ENCODE measurements at regions not wholly inside any gene's neighbourhood (a gene's known extent, or its start where the extent isn't known, plus 50 kb on each side); places are given as distances from the start of the nearest gene placed in this dataset.

- no peak overlapping the region for H3K9ac ChIP-seq (ENCODE audit: low read depth, low read length)
- no peaks in the 10 kb centered on the region for H3K4me1 ChIP-seq (ENCODE audit: insufficient read depth, low read length)
- H3K36me3 ChIP-seq (ENCODE audit: insufficient read depth, low read length), result no peaks in the 10 kb centered on the region; the same call in 1 of the 2 replicates
- H3K9me3 ChIP-seq (ENCODE audit: control insufficient read depth, insufficient read depth, low read length), result peaks cover 16% of the 10 kb centered on the region
These were observed 119.3 kb upstream of the DAZL start for GRCh38 chr3:16724487-16724886.

- Histone ChIP-seq H3K9me3 (ENCODE audit: control insufficient read depth, insufficient read depth, low read length) (peaks cover 16% of the 10 kb centered on the region), H3K4me1 (ENCODE audit: insufficient read depth, low read length) (no peaks in the 10 kb centered on the region), H3K9ac (ENCODE audit: low read depth, low read length) (no peak overlapping the region), H3K36me3 (ENCODE audit: insufficient read depth, low read length) (no peaks in the 10 kb centered on the region; the same call in 1 of the 2 replicates)
These were observed 120.7 kb upstream of the DAZL start for GRCh38 chr3:16725972-16726371.

GRCh38 chr3:16728770-16729745, 123.8 kb upstream of the DAZL start:
- Histone ChIP-seq H3K36me3 (ENCODE audit: insufficient read depth, low read length) (no peaks in the 10 kb centered on the region; the same call in 1 of the 2 replicates), H3K9me3 (ENCODE audit: control insufficient read depth, insufficient read depth, low read length) (peaks cover 16% of the 10 kb centered on the region), H3K9ac (ENCODE audit: low read depth, low read length) (no peak overlapping the region), H3K4me1 (ENCODE audit: insufficient read depth, low read length) (no peaks in the 10 kb centered on the region)

- Histone ChIP-seq H3K36me3 (ENCODE audit: insufficient read depth, low read length) (no peaks in the 10 kb centered on the region), H3K9ac (ENCODE audit: low read depth, low read length) (no peak overlapping the region), H3K9me3 (ENCODE audit: control insufficient read depth, insufficient read depth, low read length) (peaks cover 22% of the 10 kb centered on the region; the same call in 1 of the 2 replicates), H3K4me1 (ENCODE audit: insufficient read depth, low read length) (no peaks in the 10 kb centered on the region)
These were observed 133.2 kb upstream of the DAZL start for GRCh38 chr3:16738451-16738850.

GRCh38 chr3:16739541-16740105, 134.4 kb upstream of the DAZL start:
- no peaks in the 10 kb centered on the region for H3K36me3 ChIP-seq (ENCODE audit: insufficient read depth, low read length)
- H3K9ac ChIP-seq (ENCODE audit: low read depth, low read length), result no peak overlapping the region
- no peaks in the 10 kb centered on the region for H3K4me1 ChIP-seq (ENCODE audit: insufficient read depth, low read length)
- peaks cover 22% of the 10 kb centered on the region; the same call in 1 of the 2 replicates for H3K9me3 ChIP-seq (ENCODE audit: control insufficient read depth, insufficient read depth, low read length)

- no peak overlapping the region for H3K9ac ChIP-seq (ENCODE audit: low read depth, low read length)
- no peaks in the 10 kb centered on the region for H3K36me3 ChIP-seq (ENCODE audit: insufficient read depth, low read length)
- peaks cover 22% of the 10 kb centered on the region; the same call in 1 of the 2 replicates for H3K9me3 ChIP-seq (ENCODE audit: control insufficient read depth, insufficient read depth, low read length)
- H3K4me1 ChIP-seq (ENCODE audit: insufficient read depth, low read length), result no peaks in the 10 kb centered on the region
These were observed 135.3 kb upstream of the DAZL start for GRCh38 chr3:16740515-16740914.

GRCh38 chr3:16741103-16741758, 136.0 kb upstream of the DAZL start:
- Histone ChIP-seq H3K4me1 (ENCODE audit: insufficient read depth, low read length) (no peaks in the 10 kb centered on the region), H3K9me3 (ENCODE audit: control insufficient read depth, insufficient read depth, low read length) (peaks cover 22% of the 10 kb centered on the region; the same call in 1 of the 2 replicates), H3K36me3 (ENCODE audit: insufficient read depth, low read length) (no peaks in the 10 kb centered on the region), H3K9ac (ENCODE audit: low read depth, low read length) (no peak overlapping the region)

GRCh38 chr3:16741890-16742289, 136.7 kb upstream of the DAZL start:
- Histone ChIP-seq H3K36me3 (ENCODE audit: insufficient read depth, low read length) (no peaks in the 10 kb centered on the region), H3K9ac (ENCODE audit: low read depth, low read length) (no peak overlapping the region), H3K9me3 (ENCODE audit: control insufficient read depth, insufficient read depth, low read length) (peaks cover 22% of the 10 kb centered on the region; the same call in 1 of the 2 replicates), H3K4me1 (ENCODE audit: insufficient read depth, low read length) (no peaks in the 10 kb centered on the region)

GRCh38 chr3:16743276-16743675, 138.1 kb upstream of the DAZL start:
- Histone ChIP-seq H3K4me1 (ENCODE audit: insufficient read depth, low read length) (no peaks in the 10 kb centered on the region), H3K36me3 (ENCODE audit: insufficient read depth, low read length) (no peaks in the 10 kb centered on the region), H3K9me3 (ENCODE audit: control insufficient read depth, insufficient read depth, low read length) (peaks cover 22% of the 10 kb centered on the region; the same call in 1 of the 2 replicates), H3K9ac (ENCODE audit: low read depth, low read length) (no peak overlapping the region)

- Histone ChIP-seq H3K9me3 (ENCODE audit: control insufficient read depth, insufficient read depth, low read length) (no peaks in the 10 kb centered on the region), H3K4me1 (ENCODE audit: insufficient read depth, low read length) (no peaks in the 10 kb centered on the region), H3K9ac (ENCODE audit: low read depth, low read length) (no peak overlapping the region), H3K36me3 (ENCODE audit: insufficient read depth, low read length) (no peaks in the 10 kb centered on the region)
These were observed 125.4 kb upstream of the PLCL2 start for GRCh38 chr3:16759227-16759903.

GRCh38 chr3:16761571-16761970, 123.2 kb upstream of the PLCL2 start:
- peaks cover 6% of the 10 kb centered on the region; the same call in 1 of the 2 replicates for H3K4me1 ChIP-seq (ENCODE audit: insufficient read depth, low read length)
- no peak overlapping the region for H3K9ac ChIP-seq (ENCODE audit: low read depth, low read length)
- no peaks in the 10 kb centered on the region for H3K36me3 ChIP-seq (ENCODE audit: insufficient read depth, low read length)
- H3K9me3 ChIP-seq (ENCODE audit: control insufficient read depth, insufficient read depth, low read length), result no peaks in the 10 kb centered on the region

GRCh38 chr3:16765661-16766060, 119.1 kb upstream of the PLCL2 start:
- Histone ChIP-seq H3K36me3 (ENCODE audit: insufficient read depth, low read length) (no peaks in the 10 kb centered on the region), H3K9me3 (ENCODE audit: control insufficient read depth, insufficient read depth, low read length) (no peaks in the 10 kb centered on the region), H3K4me1 (ENCODE audit: insufficient read depth, low read length) (peaks cover 23% of the 10 kb centered on the region), H3K9ac (ENCODE audit: low read depth, low read length) (no peak overlapping the region)

GRCh38 chr3:16767006-16767405, 117.7 kb upstream of the PLCL2 start:
- no peak overlapping the region for H3K9ac ChIP-seq (ENCODE audit: low read depth, low read length)
- no peaks in the 10 kb centered on the region for H3K9me3 ChIP-seq (ENCODE audit: control insufficient read depth, insufficient read depth, low read length)

GRCh38 chr3:16768014-16768413, 116.7 kb upstream of the PLCL2 start:
- H3K4me1 ChIP-seq (ENCODE audit: insufficient read depth, low read length), result peaks cover 23% of the 10 kb centered on the region
- H3K36me3 ChIP-seq (ENCODE audit: insufficient read depth, low read length), result no peaks in the 10 kb centered on the region
- no peak overlapping the region for H3K9ac ChIP-seq (ENCODE audit: low read depth, low read length)
- H3K9me3 ChIP-seq (ENCODE audit: control insufficient read depth, insufficient read depth, low read length), result no peaks in the 10 kb centered on the region

More at GRCh38 chr3:16767006-16767405, 117.7 kb upstream of the PLCL2 start:
- no peaks in the 10 kb centered on the region for H3K36me3 ChIP-seq (ENCODE audit: insufficient read depth, low read length)
- H3K4me1 ChIP-seq (ENCODE audit: insufficient read depth, low read length), result peaks cover 23% of the 10 kb centered on the region
